GM20431 (cell line): ENCODE measurements at regions not wholly inside any gene's neighbourhood (a gene's known extent, or its start where the extent isn't known, plus 50 kb on each side); places are given as distances from the start of the nearest gene placed in this dataset.
"Not testable (repeated sequence)": the region's sequence is repeated elsewhere in the genome, so short reads cannot be mapped to it uniquely, and the experiment has no call there.

Source experiments
- in situ Hi-C: fragments of 300-500 bp; cut with MseI, MboI; formaldehyde crosslinking; loops from one replicate; pipeline ENCODE4 v1.15.0; 2020; ENCODE audit warnings: low sequenced_read_pairs; ENCODE audit not compliant: unreplicated experiment

DNA sequence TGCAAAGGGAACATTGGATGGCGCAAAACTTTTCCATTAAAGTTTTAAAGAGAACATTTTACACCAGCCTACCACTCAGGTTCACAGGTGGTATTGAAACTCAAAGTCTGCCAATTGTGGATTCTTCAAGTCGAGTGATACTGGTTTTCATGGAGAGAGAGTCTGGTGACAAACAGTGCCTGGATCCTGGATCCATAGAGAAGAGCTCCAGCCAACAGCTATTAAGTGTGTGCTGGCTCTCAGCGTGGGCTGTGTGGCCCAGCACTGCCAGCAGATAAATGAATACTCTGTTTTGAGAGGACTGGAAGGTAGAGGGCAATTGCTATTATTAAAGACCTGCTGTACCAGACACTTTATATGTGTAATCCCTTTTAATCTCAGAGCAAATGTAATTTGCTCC lies 118.9 kb upstream of the SYT6 start:
- in situ Hi-C loops = no loop called here

DNA sequence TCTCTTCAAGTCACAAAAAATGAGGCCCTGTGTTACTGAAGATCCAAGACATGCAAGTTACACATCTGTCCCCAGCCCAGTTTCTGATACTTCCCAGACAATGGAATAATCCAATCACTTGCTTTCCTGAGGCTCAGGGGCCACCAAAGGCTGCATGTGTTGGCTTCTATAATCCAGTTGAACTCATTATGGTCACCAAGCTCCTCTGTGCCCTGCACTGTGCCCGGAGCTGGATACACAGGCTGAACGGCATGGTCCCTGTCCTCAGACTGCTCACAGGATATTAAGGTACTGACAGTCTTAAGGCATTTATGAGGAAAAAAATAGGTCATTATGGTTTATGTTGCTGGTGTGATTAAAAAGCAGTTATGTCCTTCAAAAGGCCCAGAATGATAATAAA lies 117.0 kb upstream of the SYT6 start:
- in situ Hi-C loops = no loop called here

DNA sequence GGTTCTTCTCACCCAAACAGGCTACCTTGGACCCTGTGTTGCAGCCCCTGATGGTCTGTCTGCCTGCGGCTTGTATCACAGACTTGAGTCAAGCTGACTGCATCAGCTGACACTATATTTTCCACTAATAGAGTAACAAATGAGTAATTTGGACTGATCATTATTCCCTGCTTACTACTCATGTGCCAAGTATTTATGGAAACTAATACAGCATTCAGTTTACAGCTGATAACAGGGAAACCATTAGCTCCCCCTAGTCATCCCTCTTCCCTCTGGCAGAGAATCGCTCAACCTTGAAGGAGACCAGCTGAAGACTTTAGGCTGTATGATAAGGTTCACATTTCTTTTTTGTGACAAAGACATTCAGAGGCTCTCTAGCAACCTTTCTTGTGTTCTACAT lies 116.6 kb upstream of the SYT6 start:
- in situ Hi-C loops = no loop called here

DNA sequence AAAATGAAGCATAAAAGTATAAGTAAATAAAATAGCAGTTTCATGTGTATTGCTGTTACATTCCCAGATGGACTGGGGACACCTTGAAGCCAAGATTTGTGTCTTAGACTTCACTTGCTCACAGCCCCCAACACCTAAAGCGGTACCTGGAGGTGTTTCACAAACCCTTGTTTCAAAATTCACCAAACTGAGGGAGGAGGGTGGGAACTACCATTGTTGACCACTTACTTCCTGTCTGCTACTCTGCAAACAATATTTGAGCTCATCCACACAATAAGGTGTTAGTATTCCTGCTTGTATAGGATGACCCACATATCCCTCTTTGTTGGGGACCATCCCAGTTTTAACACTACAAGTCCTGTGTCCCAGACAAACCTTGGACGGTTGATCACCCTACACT lies 115.9 kb upstream of the SYT6 start:
- in situ Hi-C loops = no loop called here

DNA sequence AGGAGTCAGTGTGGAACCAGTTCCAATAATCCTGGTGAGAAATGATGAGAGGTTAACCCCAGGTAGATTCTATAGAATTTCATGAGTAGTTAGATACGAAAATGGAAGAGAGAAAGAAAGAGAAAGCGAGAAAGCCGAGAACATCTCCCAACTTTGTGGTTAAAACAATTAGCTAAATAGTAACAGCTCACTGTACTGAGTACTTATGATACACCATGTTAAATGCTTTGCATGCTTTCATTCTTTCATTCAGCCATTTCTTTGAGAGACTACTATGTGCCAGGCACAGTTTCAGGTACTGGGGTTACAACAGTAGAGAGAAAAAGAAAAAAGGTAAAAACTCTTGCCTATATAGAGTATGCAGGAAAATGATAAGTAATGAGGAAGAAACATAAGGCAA lies 109.7 kb upstream of the SYT6 start:
- in situ Hi-C loops = no loop called here

DNA sequence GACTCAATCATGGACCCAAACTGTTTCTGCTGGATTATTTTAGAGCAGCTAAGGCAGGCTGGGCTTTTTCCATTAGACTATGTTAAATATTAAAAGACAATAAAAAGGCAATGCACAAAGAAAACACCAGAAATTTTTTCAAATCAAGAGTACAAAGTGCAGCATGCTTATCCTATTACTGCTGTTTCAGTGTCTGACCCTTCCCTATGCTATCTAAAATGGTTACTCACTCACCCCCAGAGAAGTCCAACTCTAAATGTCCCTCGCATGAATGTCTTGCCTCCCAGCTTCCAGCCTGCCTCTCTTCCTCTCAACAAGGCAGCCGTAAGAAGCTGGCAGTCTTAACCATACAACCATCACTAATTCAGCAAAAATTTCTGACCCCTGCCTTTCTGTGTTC lies 108.7 kb upstream of the SYT6 start:
- in situ Hi-C loops = no loop called here

DNA sequence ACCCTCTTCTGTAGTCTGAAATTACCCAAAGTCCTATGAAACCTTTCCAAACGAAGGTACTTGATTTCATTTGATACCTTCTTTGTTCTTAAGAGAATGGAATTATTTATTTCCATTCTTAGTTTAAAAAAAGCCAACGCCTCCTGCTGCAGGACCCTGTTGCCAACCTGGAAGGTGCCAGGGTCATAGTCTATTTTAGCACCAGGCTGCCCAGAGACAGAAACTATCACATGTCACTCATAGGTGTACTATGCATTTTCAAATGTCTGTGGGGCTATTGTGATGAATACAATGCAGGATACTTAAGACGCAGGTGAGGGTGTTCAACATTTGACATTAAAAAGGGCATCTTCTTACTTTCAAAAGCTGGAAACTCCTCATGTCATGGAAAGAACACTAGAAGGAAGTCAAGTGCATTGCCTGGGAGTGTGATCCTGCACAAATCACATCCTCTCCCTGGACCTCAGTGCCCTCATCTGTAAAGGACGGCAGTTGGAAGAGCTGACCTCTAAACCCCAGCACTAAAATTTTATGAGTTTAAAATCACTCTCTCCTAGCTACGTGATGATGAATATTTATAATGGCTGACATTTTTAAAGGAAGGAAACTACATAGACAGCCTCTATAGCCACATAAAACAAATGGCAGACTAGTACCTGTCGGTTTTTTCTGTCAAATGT lies 107.3 kb upstream of the SYT6 start:
- in situ Hi-C loops = no loop called here

DNA sequence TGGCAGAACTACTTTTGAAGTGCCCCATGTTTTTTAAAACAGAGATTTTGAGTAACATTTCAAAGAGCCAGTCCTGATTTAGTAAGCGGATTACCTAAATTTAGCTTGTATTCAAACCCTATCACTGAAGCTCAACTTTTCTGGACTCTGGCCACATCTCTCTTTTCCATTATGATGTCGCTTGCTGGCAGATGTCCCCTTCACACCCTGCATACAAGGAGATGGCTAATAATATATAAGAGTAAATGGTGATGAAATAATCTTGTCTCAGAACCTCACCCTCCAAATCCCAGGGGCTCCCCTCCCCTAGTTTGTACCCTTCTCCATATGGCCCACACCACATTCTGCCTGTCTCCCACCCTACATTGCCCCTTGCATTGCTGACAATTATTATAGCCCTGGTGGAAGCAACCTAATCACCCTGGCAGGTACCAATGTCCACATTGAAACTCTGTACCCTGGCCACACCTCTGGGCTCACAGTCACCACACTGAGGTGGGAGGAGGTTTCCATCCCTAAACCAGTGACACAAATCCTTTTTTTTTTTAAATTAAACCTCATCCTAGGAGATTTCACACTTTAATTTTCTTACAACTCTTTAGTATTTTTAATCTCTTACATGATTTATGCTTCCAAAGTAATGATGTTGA lies 106.0 kb upstream of the SYT6 start:
- in situ Hi-C loops = no loop called here

DNA sequence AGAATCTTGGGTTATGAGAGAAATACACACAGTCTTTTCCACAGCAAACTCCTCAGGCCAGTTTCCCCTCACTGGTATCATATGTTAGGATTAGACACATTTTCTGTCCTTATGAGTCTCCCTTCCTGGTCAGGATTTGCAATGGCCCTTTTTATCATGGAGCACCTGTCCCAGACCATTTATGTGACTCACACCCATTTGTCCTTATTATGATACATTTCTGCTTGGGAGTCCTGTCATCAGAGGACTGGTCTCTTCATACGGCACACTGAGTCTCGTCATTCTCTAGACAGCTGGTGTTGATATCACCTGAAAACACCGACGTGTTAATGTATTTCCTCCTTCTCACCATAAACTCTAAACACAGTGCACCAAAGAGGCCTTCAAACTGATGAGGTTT lies 105.0 kb upstream of the SYT6 start:
- in situ Hi-C loops = no loop called here

DNA sequence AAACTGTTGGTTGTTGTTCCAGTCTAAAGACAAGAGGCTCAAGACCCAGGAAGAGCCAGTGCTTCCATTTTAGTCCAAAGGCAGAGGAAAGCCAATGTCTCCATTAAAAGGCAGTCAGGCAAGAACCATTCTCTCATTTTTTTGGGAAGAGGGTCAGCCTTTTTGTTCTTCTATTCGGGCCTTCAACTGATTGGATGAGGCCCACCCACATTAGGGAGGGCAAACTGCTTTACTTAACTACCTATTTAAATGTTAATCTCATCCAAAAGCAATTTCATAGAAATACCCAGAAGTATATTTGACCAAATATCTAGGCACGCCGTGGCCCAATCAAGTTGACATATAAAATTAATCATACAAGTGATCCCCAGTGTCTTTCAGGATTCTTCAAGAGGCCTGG lies 104.4 kb upstream of the SYT6 start:
- in situ Hi-C loops = no loop called here

DNA sequence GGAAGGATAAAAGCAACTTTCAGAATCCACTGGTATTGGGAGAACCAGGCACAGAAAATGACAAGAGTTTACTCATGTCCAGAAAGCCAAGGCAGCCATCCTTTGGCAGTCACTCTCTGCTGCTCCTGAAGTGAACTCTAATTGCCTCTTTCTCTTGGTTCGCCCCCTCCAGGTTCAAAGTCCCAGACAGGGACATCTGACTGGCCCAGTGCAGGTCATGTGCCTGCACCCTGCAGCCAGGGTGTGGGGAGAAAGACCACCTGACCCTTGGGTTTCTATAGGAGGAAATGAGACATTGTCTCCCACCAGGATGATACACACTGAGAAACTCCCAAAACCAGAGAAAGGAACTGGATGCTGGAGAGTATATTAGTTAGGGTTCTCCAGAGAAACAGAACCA lies 103.9 kb upstream of the SYT6 start:
- in situ Hi-C loops = no loop called here

DNA sequence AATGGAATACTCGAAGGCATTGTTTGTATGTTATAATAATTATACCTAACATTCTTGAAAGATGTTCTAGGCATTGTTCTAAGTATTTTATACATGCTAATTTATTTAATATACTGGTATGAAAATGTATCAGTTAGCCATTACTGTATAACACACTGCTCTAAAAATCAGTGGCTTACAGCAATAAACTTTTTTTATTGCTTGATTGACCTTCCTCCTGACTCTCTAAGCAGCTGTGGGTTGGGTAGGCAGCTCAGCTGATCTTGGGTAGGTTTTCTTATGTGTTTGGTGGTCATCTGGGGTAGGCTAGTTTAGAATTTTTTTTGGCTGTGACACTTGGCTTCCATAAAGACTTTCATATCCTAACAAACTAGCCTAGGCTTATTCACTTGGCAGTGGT lies 100.2 kb upstream of the SYT6 start:
- in situ Hi-C loops = no loop called here

DNA sequence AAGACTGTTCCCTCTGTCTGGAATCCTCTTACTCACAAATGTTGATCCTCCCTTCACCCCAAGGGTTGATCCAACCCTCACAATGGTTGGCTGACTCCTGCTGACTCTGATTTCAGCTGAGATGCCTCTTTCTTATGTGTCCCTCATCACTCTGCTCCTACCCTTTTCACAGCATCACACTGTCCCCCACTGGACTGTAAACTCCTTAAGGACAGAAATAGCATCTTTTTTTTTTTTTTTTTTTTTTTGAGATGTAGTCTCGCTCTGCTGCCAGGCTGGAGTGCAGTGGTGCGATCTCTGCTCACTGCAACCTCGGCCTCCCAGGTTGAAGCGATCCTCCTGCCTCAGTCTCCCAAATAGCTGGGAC lies 97.9 kb upstream of the SYT6 start:
- in situ Hi-C loops = no loop called here

DNA sequence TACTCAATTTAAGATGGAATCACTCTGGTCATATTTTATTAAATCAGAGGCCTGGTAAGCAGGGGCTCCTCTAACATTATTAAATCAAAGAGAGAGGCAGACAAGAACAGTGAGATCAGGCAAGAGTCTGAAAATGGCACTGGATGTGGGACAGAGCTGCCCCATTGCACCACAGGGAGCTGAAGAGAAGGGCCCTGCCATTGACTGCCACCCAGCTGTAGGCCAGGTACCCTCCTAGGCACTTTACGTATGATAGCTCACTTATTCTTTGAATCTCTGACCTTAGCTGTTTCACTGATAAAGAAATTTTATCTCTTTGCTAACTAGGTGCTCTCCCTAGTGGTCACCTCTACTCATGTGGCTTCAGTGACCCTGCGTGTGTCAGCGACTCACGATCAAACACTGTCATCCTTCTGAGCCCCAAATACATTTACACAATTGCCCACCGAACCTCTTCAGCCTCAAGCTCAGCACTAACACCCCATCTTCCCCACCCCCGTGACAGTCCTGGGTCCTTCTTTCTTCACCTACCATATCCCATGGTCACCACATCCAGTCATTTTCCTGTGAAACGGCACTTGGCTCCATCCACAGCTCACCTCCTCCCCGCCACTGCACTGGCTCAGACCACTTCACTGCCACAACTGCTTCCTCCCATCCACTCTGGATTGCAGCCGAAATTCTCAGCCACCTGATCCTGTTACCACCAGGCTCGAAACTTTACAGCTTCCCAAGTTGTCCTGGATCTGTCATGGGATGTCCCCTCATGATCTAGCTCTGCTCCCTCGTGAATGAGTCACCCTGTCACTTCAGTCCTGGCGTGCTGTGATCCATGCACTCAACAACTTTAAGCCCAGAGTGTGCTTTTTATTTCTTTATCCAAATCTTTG lies 97.3 kb upstream of the SYT6 start:
- in situ Hi-C loops = no loop called here

DNA sequence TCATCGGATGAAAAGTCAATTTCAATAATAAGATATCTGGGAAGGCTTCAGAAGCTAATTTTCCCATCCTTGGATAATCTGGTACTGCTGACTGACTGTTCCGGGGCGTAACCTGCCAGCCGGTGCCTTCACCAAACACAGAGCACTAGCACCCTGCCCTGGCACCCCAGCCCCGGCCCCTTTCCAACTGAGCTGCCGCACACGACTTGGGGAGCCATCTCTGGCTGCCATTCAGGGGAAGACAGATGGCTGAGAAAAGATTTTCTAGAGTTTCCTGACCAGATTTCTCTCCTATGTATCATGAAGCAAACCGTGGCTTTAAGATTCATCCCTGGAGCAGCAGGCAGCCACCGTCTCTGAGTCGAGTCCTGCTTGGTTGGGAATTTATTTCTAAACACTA lies 96.0 kb upstream of the SYT6 start:
- in situ Hi-C loops = no loop called here

DNA sequence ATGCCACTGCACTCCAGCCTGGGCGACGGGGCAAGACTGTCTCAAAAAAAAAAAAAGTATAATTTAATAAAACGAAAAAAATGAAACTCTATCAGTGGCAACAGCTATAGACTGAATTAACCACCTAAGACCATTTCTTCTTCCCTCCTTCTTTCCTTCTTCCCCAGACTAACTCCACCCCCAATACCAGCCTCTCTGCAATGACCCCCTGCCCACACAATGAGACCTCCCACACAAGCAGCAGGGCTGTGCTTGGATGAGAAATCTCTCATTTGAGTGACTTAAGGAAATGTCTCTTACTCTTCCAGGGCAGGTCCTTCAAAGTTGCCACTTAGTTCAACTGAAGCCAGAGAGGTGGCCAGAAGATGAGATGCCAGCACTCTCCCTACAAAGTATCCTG lies 94.5 kb upstream of the SYT6 start:
- in situ Hi-C loops = no loop called here

DNA sequence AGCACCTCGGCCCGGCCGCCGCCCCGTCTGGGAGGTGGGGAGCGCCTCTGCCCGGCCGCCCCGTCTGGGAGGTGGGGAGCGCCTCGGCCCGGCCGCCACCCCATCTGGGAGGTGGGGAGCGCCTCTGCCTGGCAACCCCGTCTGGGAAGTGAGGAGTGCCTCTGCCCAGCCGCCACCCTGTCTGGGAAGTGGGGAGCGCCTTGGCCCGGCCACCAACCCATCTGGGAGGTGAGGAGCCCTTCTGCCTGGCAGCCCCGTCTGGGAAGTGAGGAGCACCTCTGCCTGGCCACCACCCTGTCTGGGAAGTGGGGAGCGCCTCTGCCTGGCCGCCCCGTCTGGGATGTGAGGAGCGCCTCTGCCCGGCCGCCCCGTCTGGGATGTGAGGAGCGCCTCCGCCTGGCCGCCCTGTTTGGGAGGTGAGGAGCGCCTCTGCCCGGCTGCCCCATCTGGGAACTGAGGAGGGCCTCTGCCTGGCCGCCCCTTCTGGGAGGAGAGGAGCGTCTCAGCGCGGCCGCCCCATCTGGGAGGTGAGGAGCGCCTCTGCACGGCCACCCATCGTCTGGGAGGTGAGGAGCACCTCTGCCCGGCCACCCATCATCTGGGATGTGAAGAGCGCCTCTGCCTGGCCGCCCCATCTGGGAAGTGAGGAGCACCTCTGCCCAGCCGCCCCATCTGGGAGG lies 89.0 kb upstream of the SYT6 start:
- in situ Hi-C loops = not testable (repeated sequence)

DNA sequence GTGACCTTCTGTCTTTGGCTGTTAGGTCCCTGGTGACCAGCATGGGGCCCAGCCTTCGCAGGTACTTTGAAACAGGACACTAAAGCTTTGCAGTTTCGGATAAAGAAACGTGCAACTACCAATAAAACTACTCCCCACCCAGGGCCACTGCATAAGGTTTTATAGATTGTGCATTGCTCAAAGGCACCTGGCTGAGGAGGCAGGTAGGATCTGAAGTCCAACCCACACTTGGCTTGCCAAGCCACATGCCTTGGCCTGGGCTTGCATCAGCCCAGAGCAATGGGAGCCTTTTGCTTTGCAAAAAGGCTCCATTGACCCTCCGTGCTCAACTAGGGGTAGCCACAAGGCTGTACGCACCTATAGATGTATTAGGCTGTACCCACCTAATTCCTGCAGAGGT lies 84.4 kb upstream of the SYT6 start:
- in situ Hi-C loops = no loop called here

DNA sequence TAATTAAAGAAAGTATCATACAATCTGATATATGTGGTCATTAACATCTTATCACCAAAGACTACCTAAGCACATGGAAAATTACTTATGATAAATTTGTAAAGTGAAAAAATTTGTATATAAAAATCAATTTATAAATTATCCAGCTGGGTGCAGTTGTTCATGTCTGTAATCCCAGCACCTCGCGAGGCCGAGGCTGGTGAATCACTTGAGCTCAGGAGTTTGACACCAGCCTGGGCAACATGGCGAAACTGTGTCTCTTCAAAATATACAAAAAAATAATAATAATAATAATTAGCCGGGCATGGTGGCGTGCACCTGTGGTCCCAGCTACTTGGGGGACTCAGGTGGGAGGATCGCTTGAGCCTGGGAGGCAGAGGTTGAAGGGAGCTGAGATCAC lies 82.8 kb upstream of the SYT6 start:
- in situ Hi-C loops = no loop called here

DNA sequence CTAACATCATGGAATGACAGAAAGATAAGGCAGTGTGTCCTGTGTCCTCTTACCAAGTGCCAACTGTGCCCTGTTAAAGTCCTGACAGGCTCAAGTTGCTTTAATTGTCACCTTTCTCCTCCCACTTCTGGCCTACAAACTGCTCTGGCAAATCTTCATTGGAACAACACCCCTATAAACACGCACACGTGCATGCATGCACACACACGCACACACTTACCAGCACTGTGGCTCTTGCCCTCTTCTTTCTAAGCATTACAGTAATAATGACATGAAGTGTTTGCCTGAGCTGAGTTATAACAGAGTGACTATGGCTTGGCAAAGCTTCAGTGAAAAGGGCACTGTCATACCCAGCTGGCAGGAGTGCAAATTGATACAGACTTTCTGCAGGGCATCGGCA lies 82.3 kb upstream of the SYT6 start:
- in situ Hi-C loops = no loop called here

DNA sequence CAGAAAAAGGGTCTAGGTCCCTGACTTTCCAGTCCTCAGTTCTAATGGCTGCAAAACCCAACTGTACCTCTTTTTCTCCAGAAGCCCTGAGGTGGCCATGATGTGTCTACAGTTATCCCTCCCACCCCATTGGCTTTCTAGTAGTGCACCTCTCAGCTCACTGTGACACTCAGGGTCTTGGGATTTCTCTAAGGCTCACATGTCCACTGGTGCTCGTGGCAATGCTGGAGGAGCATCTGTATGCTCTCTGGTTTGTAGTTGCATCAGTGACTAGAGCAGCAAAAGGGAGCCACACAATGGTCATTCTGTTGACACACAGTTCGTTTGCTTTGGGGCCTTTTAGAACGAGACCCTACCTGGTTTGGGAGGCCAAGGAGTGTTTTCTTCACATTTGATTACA lies 81.6 kb upstream of the SYT6 start:
- in situ Hi-C loops = no loop called here
